ENCODE measurements at regions not wholly inside any gene's neighbourhood (a gene's known extent, or its start where the extent isn't known, plus 50 kb on each side); places are given as distances from the start of the nearest gene placed in this dataset.

DNA sequence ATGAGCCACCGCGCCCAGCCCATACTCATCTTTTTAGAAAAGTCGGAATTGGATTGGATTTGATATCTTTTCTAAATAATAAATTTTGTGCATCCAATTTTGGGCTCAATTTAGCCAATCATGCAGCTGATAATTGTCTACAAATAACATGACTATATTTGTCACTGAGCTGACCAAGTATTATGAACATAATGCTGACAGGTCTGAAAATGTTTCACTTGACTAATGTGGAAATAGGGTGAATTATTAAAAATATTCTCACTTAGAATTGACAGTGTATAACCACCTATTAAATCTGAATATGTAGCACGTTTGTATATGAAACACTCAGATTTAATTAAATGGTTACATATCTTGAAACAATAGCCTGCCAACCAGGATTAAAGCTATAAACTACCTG lies 657.2 kb upstream of the FSHR start:
- TF ChIP-seq POLR2A (IDR thresholded peaks at IDR 0.05) = no peak
- TF ChIP-seq, protein P1, sequence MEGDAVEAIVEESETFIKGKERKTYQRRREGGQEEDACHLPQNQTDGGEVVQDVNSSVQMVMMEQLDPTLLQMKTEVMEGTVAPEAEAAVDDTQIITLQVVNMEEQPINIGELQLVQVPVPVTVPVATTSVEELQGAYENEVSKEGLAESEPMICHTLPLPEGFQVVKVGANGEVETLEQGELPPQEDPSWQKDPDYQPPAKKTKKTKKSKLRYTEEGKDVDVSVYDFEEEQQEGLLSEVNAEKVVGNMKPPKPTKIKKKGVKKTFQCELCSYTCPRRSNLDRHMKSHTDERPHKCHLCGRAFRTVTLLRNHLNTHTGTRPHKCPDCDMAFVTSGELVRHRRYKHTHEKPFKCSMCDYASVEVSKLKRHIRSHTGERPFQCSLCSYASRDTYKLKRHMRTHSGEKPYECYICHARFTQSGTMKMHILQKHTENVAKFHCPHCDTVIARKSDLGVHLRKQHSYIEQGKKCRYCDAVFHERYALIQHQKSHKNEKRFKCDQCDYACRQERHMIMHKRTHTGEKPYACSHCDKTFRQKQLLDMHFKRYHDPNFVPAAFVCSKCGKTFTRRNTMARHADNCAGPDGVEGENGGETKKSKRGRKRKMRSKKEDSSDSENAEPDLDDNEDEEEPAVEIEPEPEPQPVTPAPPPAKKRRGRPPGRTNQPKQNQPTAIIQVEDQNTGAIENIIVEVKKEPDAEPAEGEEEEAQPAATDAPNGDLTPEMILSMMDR (IDR thresholded peaks at IDR 0.05) = no peak
